GM18498 (cell line): ENCODE measurements at regions not wholly inside any gene's neighbourhood (a gene's known extent, or its start where the extent isn't known, plus 50 kb on each side); places are given as distances from the start of the nearest gene placed in this dataset.

Experiments
- ATAC-seq: cut with Tn5 transposase; IDR thresholded peaks from one replicate; pipeline ENCODE4 v1.9.1; 2021; ENCODE audit warnings: mild to moderate bottlenecking, moderate library complexity; ENCODE audit not compliant: unreplicated experiment

DNA sequence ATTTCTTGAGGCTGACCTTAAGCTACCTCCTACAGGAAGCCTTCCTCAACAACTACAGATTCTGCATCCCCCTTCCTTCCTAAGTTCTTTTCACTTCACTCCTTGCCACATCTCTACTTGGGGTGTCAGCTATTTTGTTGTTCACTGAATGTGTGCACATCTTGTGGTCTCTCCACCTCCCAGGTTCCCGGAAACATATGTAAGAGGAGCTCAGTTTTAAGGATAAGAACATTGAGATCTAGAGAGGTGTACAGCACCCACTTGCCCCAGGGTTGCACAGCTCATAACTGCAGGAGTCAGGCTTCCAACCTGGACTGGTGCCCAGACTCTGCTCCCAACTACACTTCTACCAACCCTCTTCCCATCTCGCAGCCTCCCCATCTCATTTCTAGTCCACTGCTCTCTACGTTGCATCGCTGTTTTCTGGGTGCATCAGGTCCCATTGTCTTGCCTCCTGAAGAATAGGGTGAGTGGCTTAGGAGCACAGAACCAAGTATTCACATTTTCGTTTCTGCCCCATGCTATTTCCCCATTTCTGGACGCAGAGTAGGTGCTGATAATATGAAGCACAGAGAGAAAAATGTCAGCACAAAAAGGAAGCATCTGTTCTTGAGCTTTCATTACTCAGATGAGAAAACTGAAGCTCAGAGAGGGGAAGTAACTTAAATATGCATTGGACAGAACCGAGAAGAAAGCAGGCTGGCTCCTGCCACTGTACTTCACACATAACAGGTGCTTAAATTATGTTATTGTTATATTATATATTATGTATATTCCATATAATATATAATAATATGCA is 292.0 kb upstream of the CCL2 start:
- ATAC-seq, result no peak

DNA sequence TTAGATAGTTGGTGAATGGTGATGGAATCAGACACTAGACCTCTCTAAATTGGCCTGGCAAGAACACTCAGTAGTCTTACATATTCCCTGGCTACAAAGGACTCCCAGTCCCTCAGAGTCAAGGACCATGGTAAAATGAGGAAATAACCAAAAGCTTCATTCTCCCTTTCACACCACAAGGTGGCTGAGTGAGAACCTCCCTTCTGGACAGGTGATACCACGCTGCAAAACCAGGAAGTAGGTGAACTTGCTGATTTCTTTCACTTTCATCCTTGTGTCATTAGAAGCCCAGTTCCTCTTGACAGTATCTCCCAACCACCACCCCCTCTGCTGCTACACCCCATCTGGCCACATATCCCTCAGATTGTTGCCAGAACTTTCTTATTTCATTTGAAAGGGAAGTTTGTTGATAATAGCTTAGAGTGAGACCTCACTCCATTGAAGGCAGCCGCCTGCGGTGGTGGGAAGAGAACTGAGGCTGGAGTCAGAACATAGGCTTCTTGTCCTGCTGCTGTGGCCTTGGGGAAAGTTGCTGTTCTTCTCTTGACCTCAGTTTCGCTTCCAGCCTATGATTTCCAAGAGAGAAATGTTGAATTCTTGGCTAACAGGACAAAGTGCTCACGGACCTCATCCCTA is 290.6 kb upstream of the CCL2 start:
- ATAC-seq, result peak; percentile 82

DNA sequence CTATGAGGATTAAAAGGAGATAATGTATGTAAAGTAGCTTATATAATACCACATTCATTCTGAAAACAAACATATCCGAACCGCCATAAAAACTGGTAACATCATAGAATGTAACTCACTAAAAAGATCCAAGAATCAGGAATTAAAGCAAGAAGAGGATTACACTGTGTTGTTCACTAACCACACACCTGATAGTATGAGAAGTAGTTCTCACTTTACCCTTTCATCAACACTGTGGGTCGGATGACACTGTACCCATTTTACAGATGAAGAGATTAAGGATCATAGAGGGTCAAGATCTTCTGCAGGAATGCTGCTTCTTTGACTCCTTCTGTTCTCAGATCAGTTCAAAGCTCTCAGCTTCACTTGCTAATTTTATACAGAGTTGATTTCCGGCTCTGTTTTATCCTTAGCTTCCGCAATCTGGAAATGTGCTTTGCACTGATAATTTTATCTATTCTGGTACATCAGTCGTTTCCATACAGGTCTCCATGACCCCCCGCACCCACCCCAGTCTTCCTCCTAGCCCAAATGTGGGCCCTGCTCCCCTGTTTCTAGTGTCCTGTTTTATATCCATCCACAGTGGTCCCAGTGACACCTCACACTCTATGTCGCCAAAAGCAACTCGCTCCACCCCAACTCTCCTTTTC is 288.6 kb upstream of the CCL2 start:
- ATAC-seq, result no peak

DNA sequence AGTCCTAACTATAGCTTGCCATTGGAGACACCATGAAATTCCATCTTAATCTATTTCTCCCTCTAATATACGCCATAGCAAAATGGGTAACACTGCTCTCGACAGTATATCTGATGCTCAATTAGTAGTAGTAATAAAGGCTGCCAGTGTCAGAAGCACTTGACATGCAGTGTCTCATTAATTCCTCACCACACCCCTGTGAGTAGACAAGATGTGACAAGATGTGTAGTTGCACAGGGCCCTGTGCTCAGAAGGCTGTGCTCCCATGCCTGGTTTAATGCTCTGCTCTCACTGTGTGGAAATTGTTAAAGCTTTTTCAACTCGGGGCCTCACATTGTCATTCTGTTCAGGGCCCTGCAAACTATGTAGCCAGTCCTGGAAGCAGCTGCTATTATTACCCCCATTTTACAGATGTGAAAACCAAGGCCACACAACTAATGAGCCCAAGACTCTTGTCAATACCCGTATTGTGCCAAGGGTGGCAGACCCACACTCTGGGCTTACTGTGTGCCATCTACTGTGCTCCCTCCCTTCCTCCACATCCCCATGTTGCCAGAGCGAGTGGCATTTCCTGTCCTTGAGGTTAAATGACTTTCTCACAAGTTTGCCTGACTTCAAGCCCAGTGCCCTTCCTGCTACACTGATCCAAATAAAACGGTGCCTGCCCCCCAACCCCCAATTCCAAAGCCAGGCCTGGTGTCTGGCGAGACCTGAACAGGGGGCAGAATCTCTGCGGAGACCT is 287.3 kb upstream of the CCL2 start:
- no peak for ATAC-seq

DNA sequence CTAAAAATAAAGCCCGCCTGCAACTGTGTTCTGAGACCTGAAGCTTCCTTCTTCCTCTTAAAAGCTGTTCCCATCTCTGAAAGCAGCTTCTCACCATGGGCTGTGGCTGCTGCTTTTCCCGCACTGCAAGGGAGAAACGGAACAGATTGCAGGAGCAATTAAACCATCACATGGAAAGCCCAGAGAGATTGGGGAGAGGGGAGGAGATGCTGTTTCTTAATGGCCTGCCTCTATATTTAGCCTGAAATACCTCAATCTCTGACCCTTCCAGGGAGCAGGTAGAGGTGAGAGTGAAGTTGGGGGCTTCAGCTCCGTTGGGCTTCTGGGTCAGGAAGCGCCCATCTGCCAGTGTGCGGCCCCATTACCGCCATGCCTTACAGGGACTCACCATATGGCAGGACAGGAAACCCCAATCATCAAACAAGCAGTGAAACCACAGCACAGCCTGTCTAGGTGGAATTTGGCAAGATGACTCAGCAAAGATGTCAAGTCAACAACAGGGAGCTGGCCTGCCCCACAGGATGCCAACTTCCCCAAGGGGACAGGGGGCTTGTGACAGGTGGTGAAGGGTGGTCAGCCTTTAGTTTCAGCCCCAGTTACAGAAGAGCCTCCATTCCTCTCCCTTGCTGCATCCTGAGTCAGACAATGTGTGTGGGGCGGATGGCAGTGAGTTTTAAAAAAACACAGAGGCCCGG is 286.6 kb upstream of the CCL2 start:
- peak; percentile 60 for ATAC-seq

DNA sequence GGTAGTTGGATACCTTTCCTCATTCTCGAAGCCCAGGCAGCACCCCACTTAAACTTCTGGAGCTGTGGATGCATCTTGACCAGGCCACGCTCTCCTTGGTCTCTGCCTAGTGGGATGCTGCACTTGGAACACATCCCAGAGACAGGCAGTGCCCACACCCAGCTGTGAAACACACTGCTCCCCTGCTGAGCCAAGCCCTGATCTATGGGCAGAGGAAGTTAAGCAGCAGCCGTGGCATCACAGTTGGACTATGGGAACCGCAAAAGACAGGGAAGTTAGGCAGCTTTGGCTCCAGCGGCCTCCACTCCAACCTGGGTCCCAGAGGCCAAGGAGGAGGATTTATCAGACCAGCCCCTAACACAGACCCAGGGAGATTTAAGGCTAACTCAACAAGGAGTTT is 284.8 kb upstream of the CCL2 start:
- no peak for ATAC-seq

DNA sequence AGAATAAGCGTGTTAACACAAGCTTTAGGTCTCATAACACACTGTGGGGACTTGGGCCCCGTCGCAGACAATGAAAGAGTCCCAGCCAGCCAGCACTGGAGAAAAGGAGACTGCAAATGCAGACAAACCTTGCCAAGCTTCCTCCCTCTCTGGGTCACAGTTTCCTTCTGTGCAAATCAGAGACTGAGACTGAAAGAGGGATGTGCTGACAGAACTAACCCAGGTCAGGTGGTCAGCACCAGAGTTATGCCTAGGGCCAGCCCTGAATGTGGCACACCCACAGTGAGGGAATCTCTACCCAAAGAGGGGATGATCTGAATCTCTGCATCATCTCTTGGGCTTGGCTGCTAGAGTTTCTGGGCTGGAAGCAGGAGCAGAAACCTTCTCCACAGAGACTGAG is 282.3 kb upstream of the CCL2 start:
- ATAC-seq, result no peak

DNA sequence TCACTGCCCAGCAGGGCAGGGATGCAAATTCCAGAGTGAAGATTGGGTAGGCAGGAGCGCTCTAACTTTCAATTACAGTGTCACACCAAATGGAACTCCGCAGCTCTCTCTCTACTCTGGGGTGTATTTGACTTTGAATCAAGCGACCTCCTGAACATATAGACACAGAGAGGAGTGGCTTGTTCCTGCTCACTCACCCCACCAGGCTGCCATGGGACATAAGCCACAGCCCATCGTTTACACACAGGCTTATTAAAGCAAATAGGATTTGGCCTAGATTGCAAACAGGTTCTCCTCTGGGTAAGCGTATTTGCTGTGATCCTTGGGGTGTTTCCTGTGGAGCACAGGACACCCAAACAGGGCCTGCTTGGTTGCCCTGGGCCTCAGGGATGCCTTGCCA is 281.6 kb upstream of the CCL2 start:
- ATAC-seq, result no peak

DNA sequence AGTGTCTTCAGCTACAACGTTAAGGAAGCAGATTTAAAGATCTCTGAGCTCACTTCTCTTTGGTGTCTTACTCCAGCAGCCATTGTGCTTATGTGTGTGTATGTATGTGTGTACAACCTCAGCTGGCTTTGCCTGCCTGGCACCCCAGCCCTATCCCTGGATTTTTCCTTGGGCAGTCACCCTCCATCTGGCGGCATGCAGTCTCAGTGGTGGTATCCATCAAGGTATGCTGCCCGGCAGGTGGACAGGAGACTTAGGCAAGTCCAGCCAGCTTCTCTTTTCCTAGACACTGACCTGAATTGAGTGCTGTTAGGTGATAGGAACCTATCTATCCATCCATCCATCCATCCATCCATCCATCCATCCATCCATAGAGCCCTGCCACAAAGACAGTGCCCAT is 280.8 kb upstream of the CCL2 start:
- no peak for ATAC-seq

DNA sequence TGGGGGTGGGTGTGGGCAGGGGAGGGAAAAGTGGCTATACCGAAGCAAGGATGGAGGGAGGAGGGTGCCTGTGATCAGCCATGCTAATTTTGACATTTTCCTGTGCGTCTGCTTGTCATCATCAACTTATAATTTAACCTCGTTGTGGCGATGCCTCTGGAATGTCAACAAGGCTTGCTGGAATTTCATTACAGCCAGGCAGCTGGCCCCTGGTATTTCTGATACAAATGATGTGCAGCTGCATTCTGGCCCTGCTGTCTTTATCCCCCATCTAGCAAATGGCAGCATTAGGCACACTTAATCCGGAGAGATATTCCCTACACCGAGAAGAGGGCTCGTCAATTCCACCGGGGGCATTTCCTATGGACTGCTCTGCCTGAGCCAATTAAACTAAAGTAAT is 278.3 kb upstream of the CCL2 start:
- no peak for ATAC-seq

DNA sequence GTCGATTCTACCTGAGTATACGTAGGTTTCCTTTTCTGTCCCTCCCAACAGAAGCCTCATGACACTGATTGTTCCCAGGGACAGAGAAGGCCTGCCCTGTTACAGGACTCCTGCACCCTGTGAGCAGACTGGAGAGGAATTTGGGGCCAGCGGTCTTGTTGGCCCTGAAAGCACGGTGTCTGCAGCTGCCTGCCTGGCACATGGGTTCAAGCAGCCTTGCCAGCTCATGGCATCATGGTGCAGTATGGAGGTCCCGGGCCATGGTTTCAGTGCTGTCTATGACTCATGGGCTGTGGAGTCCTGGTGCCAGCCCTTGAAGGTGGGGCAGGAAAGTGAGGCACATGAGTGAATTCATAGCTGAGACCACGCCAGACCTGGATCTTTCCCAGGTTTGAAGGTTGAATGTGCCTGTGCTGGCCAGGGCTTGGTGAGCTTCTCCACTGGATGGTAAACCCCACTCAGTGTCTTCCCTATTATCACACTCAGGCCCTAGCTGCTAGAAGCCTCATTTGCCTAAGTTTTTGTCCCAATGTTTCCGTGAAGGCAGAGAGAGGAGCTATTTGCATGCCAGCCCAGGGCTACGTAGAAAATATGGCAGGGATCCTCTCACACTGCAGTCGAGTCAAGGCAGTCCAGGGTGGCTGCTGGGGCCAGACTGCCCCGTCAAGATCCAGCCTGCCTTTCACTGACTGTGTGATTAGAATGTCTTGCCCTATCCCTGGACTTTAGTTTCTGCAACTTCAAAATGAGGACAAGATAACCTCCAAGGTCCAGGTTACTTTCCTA is 277.2 kb upstream of the CCL2 start:
- ATAC-seq, result no peak

DNA sequence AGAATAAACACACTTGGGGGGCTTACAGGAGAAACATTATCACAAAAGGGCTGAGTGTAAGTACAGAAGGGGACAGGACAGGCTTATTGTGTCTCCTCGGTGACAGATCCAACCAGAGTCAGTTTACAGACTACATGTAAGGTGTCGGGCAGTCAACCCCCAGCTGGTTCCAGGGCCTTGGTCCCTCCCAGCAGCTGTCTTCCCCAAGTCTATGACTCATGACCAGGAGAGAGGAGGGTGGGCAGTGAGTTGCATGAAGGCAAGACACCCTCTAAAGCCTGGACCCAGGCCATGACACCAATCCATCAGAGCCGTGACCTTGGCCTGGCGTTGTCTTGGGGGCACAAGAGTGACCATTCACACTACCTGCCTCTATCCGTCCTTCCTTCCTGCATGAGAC is 276.2 kb upstream of the CCL2 start:
- no peak for ATAC-seq

DNA sequence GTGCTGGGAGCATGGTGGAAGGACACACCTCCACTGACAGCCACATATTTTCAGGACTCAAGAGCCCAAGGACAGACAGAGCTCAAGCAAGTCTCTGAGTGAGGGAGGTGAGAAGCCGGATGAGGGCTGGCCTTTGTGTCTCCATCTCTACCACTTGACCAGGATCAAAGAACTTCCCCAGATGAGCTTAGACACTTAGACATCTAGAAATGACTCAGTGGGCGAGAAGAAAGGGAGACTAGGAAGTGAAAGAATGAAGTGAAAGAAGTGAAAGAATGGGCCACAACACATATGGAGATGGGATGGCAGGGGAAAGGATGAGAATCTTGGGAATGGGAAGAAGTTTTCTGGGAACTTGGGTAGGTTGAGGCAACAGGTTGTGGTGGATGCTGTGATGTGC is 274.9 kb upstream of the CCL2 start:
- ATAC-seq, result no peak

DNA sequence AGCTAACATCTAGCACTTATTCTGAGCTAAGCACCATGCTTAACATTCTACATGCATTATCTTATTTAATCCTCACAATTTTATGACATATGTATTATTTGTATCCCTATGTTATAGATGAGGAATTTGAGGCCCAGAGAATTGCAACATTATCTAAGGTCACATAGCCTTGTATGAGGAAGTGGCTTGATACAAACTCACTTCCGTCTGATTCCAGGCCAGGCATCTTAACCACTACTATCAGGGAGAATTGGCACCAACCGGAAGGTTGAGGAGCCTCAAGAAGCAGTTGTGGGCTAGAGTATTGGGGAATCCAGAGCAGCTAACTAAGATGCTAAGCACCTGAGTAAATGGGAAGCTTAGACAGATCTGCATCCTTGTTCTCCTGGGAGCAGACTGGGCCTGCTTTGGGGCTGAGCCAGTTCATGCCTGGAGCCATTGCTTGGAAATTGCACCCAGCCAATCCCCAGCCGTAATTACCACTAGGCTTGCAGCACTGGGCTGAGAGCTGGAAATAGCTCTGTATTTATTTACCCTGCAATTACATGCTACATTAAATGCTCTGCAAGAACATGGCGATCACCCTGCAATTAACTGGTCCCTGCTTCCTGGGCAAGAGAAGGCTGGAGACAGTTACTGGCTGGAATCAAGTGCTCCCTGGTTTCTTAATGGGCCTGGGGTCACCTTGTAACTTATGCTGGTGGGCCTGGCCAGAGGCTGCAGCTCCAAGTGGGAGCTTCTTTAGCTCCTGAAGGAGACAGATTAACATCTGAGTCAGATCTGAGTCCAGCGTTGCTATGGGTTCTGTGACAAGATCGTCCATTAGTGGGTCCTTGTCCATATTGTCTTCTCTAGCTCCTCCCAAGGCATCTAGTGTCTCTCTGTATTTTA is 273.1 kb upstream of the CCL2 start:
- ATAC-seq, result no peak

DNA sequence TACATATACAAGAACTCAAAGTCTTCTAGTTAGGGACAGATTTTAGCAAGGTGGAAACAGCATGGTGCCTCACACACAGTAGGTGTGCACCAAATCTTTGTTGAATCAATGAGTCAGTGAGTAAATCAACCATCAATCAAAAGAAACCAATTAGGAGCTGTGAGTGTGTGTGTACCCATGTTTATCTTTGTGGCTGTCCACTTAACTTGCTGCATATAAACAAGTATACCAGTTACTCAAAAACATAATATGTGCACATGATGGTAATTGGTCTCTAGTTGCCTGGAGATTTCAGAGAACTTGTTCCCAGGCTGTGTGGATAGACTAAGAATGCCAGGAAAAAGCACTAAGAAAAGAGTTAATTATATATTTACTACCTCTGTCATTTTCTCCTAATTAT is 272.2 kb upstream of the CCL2 start:
- ATAC-seq, result no peak

DNA sequence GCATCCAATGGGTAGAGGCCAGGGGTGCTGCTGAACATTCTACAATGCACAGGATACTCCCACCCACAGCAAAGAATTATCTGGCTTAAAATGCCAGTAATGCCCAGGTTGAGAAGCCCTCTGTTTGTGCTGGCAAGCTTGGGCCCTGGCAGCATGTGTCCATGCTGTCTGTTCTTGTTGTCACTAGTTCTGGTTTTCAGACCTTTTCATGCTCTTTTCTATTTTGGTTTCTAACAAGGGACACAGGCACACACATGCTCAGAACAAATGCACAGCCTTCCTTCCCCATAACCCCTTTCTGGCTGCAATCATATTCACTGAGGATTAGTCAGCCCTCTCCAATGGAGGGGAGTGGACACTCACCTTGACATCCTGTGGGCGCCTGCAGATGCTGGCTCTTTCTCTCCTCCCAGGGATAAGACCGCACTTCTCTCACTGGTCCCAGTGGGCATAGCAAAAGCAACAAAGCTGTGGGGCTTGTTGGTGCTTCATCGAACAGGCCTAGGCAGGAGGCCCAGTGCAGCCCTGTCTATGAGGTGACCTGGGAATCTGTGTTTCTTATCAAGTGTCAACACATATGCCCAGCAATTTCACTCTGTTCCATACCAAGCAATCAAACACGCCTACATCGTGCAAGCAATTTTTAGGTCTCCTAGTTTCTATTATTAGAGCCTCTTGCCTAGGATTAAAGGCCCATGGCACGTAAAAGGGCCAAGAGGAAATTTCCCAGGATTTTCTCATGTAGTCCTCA is 271.1 kb upstream of the CCL2 start:
- no peak for ATAC-seq

DNA sequence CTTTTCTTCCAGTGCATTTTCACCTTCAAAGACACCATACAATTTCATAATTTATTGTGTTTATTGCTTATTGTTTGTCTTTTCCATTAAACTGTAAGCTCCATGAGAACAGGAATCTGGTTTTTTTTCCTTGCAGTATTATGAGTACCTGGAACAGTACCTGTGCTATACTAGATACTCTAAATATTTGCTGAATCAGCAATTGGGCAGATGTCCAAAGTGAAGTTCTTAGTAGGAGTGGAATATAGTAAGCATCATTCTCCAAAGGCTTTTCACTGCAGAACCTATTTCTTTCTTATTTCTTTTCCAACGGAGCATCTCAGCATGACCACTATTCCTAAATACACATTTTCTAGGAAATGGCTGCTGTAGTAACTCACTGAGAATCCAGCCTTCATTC is 269.0 kb upstream of the CCL2 start:
- no peak for ATAC-seq

DNA sequence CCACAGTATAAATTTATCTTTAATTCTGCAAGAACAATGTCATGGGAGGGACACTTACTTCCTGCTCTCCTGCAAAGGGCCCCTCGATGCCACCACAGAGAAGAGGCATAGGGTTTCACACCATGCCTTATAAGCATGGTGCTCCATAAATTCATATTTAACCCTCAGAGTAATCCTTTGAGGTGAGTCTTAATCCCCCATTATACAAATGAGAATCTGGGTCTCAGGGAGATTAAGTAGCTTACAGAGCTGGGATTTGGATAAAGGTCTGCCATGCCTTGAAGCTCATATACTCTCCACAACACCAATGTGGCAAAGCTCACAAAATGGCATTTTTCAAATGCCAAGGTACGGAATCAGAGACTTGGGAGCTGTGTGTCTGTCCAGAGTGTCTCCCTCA is 268.5 kb upstream of the CCL2 start:
- ATAC-seq, result no peak

DNA sequence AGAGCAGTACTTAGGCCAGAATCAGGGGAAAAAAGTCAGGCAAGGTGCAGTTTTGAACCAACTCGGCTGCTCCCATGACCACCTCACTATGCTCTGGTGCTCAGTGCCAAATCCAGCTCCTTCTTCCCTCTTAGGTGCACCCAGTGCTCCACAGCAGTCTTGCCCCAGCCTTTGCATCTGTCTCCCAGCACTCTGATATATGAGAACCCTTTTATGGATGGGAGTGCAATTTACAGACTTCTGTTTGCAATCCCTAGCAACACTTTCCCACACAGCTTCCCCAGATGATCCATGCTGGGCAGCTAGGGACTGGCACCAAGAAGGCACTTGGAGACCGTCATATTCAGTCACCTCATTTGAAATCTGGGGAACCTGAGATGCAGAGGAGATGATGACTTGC is 267.9 kb upstream of the CCL2 start:
- no peak for ATAC-seq
